ENCODE measurements at regions not wholly inside any gene's neighbourhood (a gene's known extent, or its start where the extent isn't known, plus 50 kb on each side); places are given as distances from the start of the nearest gene placed in this dataset.

- no peak for TF ChIP-seq CTCF (IDR thresholded peaks at IDR 0.05; ENCODE audit: control extremely low read depth in 1 of 3, insufficient read depth in 1 of 3, low read depth in 1 of 3, low read length in 3 of 3)
- no peak for TF ChIP-seq POLR2A (IDR thresholded peaks at IDR 0.05; ENCODE audit: control extremely low read depth in 1 of 2, low read depth in 2 of 2, low read length in 2 of 2)
- TF ChIP-seq SRF (IDR thresholded peaks at IDR 0.05; ENCODE audit: low read depth, low read length) = no peak
- no peak for TF ChIP-seq ASH2L (IDR thresholded peaks at IDR 0.05; ENCODE audit: low read length)
- TF ChIP-seq SP4 (IDR thresholded peaks at IDR 0.05; ENCODE audit: low read length) = no peak
- TF ChIP-seq CREB1 (IDR thresholded peaks at IDR 0.05) = no peak
- no peak for TF ChIP-seq POLR2AphosphoS5 (IDR thresholded peaks at IDR 0.05; ENCODE audit: low read depth, low read length)
Measured at GRCh38 chr3:40821315-40821714, 296.6 kb downstream of the ZNF621 start.
